Ovary (tissue), 7 donors: ENCODE measurements at regions not wholly inside any gene's neighbourhood (a gene's known extent, or its start where the extent isn't known, plus 50 kb on each side); places are given as distances from the start of the nearest gene placed in this dataset.

Source experiments
- DNase-seq, 5 donors: peaks; one replicate each; pipeline ENCODE4 v3.0.0-alpha.2; 2019 to 2020
- H3K27ac ChIP-seq, 2 donors: fragments of 200-600 bp; one replicate each; pipeline versions ENCODE4 v1.5.1 to v1.8.0; 2019 to 2022
- H3K27me3 ChIP-seq: fragments of 200-600 bp; one replicate; pipeline ENCODE4 v1.8.0; 2022
- H3K36me3 ChIP-seq: fragments of 200-600 bp; sonication (generic); one replicate; pipeline ENCODE4 v1.5.1; 2019
- H3K4me1 ChIP-seq: one replicate; pipeline ENCODE4 v1.8.1; 2013; ENCODE audit warnings: mild to moderate bottlenecking, moderate library complexity; ENCODE audit not compliant: insufficient read depth
- H3K4me3 ChIP-seq: fragments of 200-600 bp; sonication (generic); one replicate; pipeline ENCODE4 v1.5.1; 2017
- H3K9me3 ChIP-seq, 2 donors: fragments of 200-600 bp in 1 of 2; sonication (generic) in 1 of 2; one replicate each; pipeline versions ENCODE4 v1.5.1 to v1.8.1; 2013 to 2019; ENCODE audit warnings: mild to moderate bottlenecking in 1 of 2, moderate library complexity in 1 of 2
- CTCF ChIP-seq, 3 donors: fragments of 450-650 bp in 2 of 3; fragments of 200-600 bp in 1 of 3; IDR thresholded peaks; one replicate each; pipeline versions ENCODE4 v1.5.1 to v1.8.0; 2016 to 2022; ENCODE audit warnings: antibody characterized with exemption in 3 of 3, mild to moderate bottlenecking in 1 of 3
- EP300 ChIP-seq: sonication (generic); formaldehyde crosslinking; IDR thresholded peaks from one replicate; pipeline ENCODE4 v1.6.1; 2017; ENCODE audit warnings: antibody characterized with exemption
- POLR2A ChIP-seq: fragments of 450-650 bp; IDR thresholded peaks from one replicate; pipeline ENCODE4 v1.6.1; 2017; ENCODE audit warnings: antibody characterized with exemption, mild to moderate bottlenecking, moderate library complexity
- WGBS, 3 donors: extraction: QIAGEN DNeasy Blood & Tissue Kit in 1 of 3; methylation state at CpG; one replicate each; pipeline versions ENCODE4 v1.1.5 to v1.1.7; 2013 to 2017; 5-methylcytosine and 5-hydroxymethylcytosine counted together
- intact Hi-C, 4 donors: fragments of 100-400 bp; cut with DNase I; formaldehyde crosslinking; loops; one replicate each; pipeline versions ENCODE4 v1.11.0 to v1.15.1; 2022 to 2023
- donor health status: DM: no; HTN: no; CAD: no; lungs with moderate emphysema.
- donor health status: DM: no; HTN: no; CAD: no.
- donor health status: Bipolar disorder and iron deficiency.
- donor health status: DM: no; HTN: no; CAD: no.
- donor health status: DM: yes; HTN: yes; CAD: no.

DNA sequence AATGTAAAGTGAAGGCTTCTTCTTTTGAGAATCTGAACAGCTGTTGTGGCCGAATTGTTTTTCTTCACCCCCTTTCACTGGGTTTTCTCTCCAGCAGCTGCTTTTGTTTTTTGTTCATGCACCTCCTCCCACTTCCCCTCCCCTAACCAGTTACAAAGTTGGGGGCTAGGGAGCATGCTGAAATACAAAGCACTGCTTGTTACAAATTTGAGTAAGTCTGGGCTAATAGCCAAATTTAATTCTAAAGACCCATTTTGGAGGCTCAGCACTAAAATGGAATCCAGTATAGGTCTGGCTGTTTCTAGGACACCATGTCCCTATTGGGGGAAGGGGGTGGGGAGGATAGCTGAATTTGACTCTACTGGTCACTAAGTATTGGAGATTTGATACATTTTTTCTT, 89.2 kb upstream of the GPM6B start:
- TF ChIP-seq POLR2A (no peak), CTCF (IDR thresholded peaks at IDR 0.05) (no peak), EP300 (no peak)
- H3K4me3 ChIP-seq = no peak overlapping the region
- no peaks in the 10 kb centered on the region for H3K36me3 ChIP-seq
- WGBS, 3 donors = 9 to 25% (median 20%) methylated on average over 1 of the region's 1 CpG
- H3K27ac ChIP-seq = no peak overlapping the region
- DNase-seq = no peak
- no peaks in the 10 kb centered on the region for H3K4me1 ChIP-seq
- intact Hi-C loops = no loop called here
- no peaks in the 10 kb centered on the region for H3K27me3 ChIP-seq
- H3K9me3 ChIP-seq = no peaks in the 10 kb centered on the region

- no peak for DNase-seq
- H3K9me3 ChIP-seq = no peaks in the 10 kb centered on the region
- no peaks in the 10 kb centered on the region for H3K4me1 ChIP-seq
- H3K4me3 ChIP-seq = no peak overlapping the region
- H3K36me3 ChIP-seq = no peaks in the 10 kb centered on the region
- H3K27me3 ChIP-seq = no peaks in the 10 kb centered on the region
- H3K27ac ChIP-seq = no peak overlapping the region
- WGBS, 3 donors = 76 to 86% (median 83%) methylated on average over 8 of the region's 8 CpGs
- TF ChIP-seq EP300 (no peak), CTCF (IDR thresholded peaks at IDR 0.05) (no peak), POLR2A (no peak)
- intact Hi-C loops = no loop called here
Observed at GRCh38 chrX:13903405-13903804, 86.5 kb upstream of the GPM6B start.

GRCh38 chrX:13902406-13902805, 85.5 kb upstream of the GPM6B start:
- Histone ChIP-seq H3K9me3 (no peaks in the 10 kb centered on the region), H3K4me3 (no peak overlapping the region), H3K27me3 (no peaks in the 10 kb centered on the region), H3K36me3 (no peaks in the 10 kb centered on the region), H3K4me1 (no peaks in the 10 kb centered on the region), H3K27ac (no peak overlapping the region)
- no peak for TF ChIP-seq POLR2A
- no peak for TF ChIP-seq EP300
- TF ChIP-seq CTCF (IDR thresholded peaks at IDR 0.05) = no peak
- WGBS, 3 donors = 87% methylated on average over 3 of the region's 3 CpGs
- intact Hi-C loops = no loop called here
- no peak for DNase-seq

GRCh38 chrX:13901354-13901753, 84.5 kb upstream of the GPM6B start:
- WGBS, 3 donors = 68 to 74% (median 70%) methylated on average over 2 of the region's 2 CpGs
- no peak overlapping the region for H3K27ac ChIP-seq
- intact Hi-C loops = no loop called here

More at GRCh38 chrX:13901354-13901753, 84.5 kb upstream of the GPM6B start:
- Histone ChIP-seq H3K27me3 (no peaks in the 10 kb centered on the region), H3K4me3 (no peak overlapping the region), H3K4me1 (no peaks in the 10 kb centered on the region), H3K36me3 (no peaks in the 10 kb centered on the region), H3K9me3 (no peaks in the 10 kb centered on the region)
- no peak for DNase-seq
- TF ChIP-seq EP300 (no peak), POLR2A (no peak), CTCF (IDR thresholded peaks at IDR 0.05) (no peak)
